Right atrium auricular region (tissue), 2 donors: ENCODE measurements at regions not wholly inside any gene's neighbourhood (a gene's known extent, or its start where the extent isn't known, plus 50 kb on each side); places are given as distances from the start of the nearest gene placed in this dataset.

Source experiments
- DNase-seq: peaks from one replicate; pipeline ENCODE4 v3.0.0-alpha.2; 2019; ENCODE audit warnings: low spot score
- H3K27ac ChIP-seq, 2 donors: fragments of 200-600 bp; sonication (generic); 1 replicate in 1 of 2; 2 replicates in 1 of 2; pipeline ENCODE4 v1.5.1; 2016 to 2019
- H3K27me3 ChIP-seq, 2 donors: fragments of 200-600 bp; sonication (generic); one replicate each; pipeline versions ENCODE4 v1.5.1 to v1.6.0; 2017 to 2019
- H3K36me3 ChIP-seq: fragments of 200-600 bp; sonication (generic); one replicate; pipeline ENCODE4 v1.5.1; 2016
- H3K4me1 ChIP-seq, 2 donors: fragments of 200-600 bp; sonication (generic); one replicate each; pipeline versions ENCODE4 v1.5.1 to v1.6.0; 2017 to 2019
- H3K4me3 ChIP-seq, 2 donors: fragments of 200-600 bp; sonication (generic); 1 replicate in 1 of 2; 2 replicates in 1 of 2; pipeline ENCODE4 v1.5.1; 2017 to 2019; ENCODE audit warnings: mild to moderate bottlenecking in 1 of 2, moderate library complexity in 1 of 2
- H3K9me3 ChIP-seq, 2 donors: fragments of 200-600 bp; sonication (generic); one replicate each; pipeline ENCODE4 v1.5.1; 2019
- TF ChIP-seq, protein P1 (sequence below), 2 donors: fragments of 200-600 bp; sonication (generic); IDR thresholded peaks; one replicate each; pipeline ENCODE4 v1.5.1; 2019; ENCODE audit warnings: antibody characterized with exemption in 2 of 2

DNA sequence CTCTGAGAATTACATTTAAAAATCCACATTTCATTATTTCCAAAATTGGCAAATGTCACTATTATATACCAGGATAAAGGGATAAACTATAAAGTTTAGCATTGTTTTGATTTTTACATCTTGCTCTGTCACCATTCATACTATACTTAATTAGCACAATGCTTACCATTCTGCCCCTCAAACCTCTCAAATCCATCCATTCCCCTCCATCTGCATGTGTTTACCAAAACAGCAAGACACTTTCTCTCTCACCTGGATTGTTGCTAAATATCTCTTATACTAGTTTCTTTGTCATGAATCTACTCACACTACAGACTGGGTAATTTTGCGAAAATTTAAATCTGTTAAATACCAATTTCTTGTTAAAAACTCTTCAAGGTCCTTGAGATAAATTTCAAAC, 496.1 kb downstream of the NR4A2 start:
- Histone ChIP-seq H3K27me3 (no peaks in the 10 kb centered on the region), H3K4me3 (no peak overlapping the region), H3K27ac (no peak overlapping the region), H3K36me3 (no peaks in the 10 kb centered on the region), H3K9me3 (no peaks in the 10 kb centered on the region), H3K4me1 (no peaks in the 10 kb centered on the region)
- DNase-seq: no peak
- TF ChIP-seq, protein P1, sequence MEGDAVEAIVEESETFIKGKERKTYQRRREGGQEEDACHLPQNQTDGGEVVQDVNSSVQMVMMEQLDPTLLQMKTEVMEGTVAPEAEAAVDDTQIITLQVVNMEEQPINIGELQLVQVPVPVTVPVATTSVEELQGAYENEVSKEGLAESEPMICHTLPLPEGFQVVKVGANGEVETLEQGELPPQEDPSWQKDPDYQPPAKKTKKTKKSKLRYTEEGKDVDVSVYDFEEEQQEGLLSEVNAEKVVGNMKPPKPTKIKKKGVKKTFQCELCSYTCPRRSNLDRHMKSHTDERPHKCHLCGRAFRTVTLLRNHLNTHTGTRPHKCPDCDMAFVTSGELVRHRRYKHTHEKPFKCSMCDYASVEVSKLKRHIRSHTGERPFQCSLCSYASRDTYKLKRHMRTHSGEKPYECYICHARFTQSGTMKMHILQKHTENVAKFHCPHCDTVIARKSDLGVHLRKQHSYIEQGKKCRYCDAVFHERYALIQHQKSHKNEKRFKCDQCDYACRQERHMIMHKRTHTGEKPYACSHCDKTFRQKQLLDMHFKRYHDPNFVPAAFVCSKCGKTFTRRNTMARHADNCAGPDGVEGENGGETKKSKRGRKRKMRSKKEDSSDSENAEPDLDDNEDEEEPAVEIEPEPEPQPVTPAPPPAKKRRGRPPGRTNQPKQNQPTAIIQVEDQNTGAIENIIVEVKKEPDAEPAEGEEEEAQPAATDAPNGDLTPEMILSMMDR (IDR thresholded peaks at IDR 0.05): no peak

DNA sequence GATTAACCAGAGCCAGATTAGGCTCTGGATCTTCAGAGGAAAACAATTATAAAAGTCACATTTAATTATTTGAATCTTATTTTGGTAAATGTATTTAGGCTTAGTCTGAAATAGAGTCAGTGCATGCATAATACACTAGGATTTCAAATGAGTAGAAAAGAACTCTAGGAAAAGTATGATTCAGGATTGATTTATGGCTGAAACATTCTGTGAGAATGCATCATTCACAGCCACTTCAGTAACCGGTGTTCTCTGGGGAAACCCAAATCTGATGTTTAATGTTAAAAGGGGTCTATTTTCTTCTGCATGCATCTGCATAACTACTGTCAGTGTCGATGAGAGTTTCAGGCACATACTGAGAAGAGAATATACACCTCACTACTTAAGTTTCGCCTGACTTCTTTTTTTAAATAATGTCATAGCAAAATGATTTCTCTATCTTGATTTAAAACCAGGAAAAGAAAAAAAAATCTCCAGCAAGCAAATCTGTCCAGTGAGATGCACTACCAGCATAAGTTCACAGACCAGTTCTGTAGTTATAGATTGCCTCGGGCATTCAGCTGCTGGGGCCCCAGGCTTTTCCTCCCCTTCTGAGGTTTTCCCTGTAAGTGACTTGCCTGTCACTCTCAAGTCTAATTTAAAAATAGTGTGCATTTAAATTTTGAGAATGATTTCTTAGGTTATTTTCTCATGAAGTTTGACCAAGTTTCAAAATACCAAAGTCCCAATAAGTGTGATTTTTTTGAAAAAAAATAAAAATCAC, 501.5 kb downstream of the NR4A2 start:
- no peaks in the 10 kb centered on the region for H3K4me1 ChIP-seq
- no peak overlapping the region for H3K4me3 ChIP-seq
- TF ChIP-seq, protein P1 (IDR thresholded peaks at IDR 0.05): no peak

DNA sequence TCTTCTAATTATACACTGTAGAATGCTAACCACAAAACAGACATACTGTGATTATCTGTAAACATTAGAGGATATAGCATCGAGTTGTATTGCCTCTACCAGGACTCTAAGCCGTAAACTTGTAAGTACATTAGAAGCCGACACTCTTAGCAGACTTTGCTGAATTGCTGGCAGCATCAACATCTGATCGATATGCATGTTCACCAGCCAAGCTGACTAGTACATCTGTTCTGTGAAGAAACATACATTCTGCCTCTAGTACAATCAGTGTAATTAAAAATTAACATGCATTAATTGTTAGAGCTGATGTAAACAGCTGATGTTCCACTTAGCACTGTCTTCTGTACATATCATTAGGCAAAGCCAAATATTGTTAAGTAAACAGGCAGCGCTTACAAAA, 502.2 kb downstream of the NR4A2 start:
- Histone ChIP-seq H3K27ac (no peak overlapping the region), H3K9me3 (no peaks in the 10 kb centered on the region), H3K36me3 (no peaks in the 10 kb centered on the region), H3K27me3 (no peaks in the 10 kb centered on the region), H3K4me3 (no peak overlapping the region), H3K4me1 (no peaks in the 10 kb centered on the region)
- TF ChIP-seq, protein P1 (IDR thresholded peaks at IDR 0.05): no peak
- no peak for DNase-seq

More for the DNA sequence above, 501.5 kb downstream of the NR4A2 start:
- H3K27me3 ChIP-seq: no peaks in the 10 kb centered on the region
- no peak overlapping the region for H3K27ac ChIP-seq
- no peaks in the 10 kb centered on the region for H3K36me3 ChIP-seq
- no peaks in the 10 kb centered on the region for H3K9me3 ChIP-seq
- DNase-seq: no peak

DNA sequence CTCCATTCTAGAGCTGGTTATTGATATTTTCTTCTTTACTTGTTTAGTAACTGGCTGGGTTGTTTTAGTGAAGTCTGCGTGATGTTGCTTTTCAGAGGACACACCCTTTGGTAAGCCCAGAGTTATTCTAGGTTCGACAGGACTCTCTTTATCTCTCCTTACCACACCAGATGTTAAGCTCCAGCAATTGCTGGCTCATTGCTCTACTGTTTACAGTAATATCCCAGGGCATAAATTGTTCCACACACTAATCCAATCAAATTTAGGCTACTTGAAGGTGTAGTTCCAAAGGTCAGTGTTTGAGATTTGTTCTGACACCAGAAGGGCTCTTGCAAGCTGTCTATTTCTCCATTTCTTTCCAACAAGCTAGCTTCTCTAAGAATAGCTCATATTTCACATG, 506.6 kb downstream of the NR4A2 start:
- DNase-seq: no peak
- no peak overlapping the region for H3K27ac ChIP-seq
- H3K9me3 ChIP-seq: peaks cover 0 to 6% of the 10 kb centered on the region in 2 donors
- no peaks in the 10 kb centered on the region for H3K36me3 ChIP-seq
- H3K27me3 ChIP-seq: no peaks in the 10 kb centered on the region
- H3K4me1 ChIP-seq: no peaks in the 10 kb centered on the region
- no peak overlapping the region for H3K4me3 ChIP-seq
- TF ChIP-seq, protein P1 (IDR thresholded peaks at IDR 0.05): no peak

DNA sequence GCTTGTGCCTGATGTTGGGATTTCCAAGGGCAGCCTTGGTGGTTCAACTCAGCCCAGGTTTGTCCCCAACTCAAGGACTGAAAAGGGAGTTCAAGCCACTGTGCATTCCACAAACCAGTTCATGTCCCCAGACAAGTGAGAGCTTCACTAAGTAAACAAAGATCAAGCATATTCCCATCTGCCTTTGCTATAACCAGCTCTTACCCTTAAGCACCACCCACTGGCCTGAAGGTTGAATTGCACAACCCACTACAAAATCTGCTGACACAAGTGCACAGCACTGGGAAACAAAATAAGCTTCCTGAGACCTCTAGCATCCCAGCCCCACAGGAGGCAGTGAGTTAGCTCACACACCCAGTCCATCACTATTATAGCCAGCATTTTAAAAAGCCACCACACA, 516.7 kb downstream of the NR4A2 start:
- DNase-seq: no peak
- Histone ChIP-seq H3K4me3 (no peak overlapping the region), H3K27me3 (no peaks in the 10 kb centered on the region), H3K4me1 (no peaks in the 10 kb centered on the region), H3K36me3 (no peaks in the 10 kb centered on the region), H3K27ac (no peak overlapping the region), H3K9me3 (peaks cover 0 to 4% of the 10 kb centered on the region in 2 donors)
- TF ChIP-seq, protein P1 (IDR thresholded peaks at IDR 0.05): no peak

DNA sequence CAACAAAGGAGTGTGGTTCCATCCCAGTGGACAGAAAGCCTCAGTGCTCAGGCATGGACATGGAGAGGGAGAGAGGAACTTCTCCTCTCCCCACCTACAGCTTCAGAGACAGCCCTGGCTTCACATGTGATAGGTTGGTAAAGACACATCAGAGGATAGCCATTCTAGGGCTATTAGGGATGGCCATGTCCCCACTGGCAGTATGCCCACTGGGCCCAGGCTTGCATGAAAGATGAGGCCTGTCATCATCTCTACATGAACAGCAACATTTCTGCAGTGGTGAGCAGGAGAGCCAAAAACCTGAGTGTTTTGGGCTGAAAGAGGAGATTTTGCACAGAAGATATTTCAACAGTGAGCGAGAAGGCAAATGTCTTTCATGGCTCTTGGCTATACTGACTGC, 517.2 kb downstream of the NR4A2 start:
- Histone ChIP-seq H3K27ac (no peak overlapping the region), H3K36me3 (no peaks in the 10 kb centered on the region), H3K27me3 (no peaks in the 10 kb centered on the region), H3K4me1 (no peaks in the 10 kb centered on the region), H3K9me3 (peaks cover 0 to 4% of the 10 kb centered on the region in 2 donors), H3K4me3 (no peak overlapping the region)
- DNase-seq: no peak
- TF ChIP-seq, protein P1 (IDR thresholded peaks at IDR 0.05): no peak
